HEK293 (cell line): ENCODE measurements at regions not wholly inside any gene's neighbourhood (a gene's known extent, or its start where the extent isn't known, plus 50 kb on each side); places are given as distances from the start of the nearest gene placed in this dataset.

Source experiments
- SP2 ChIP-seq: fragments of 450-650 bp; formaldehyde crosslinking; IDR thresholded peaks from 2 replicates; pipeline ENCODE4 v1.5.1; 2016; ENCODE audit warnings: missing biosample characterization, missing genetic modification characterization
- ZBTB8A ChIP-seq: fragments of 450-650 bp; formaldehyde crosslinking; IDR thresholded peaks from 2 replicates; pipeline ENCODE4 v1.5.1; 2016; ENCODE audit warnings: missing biosample characterization, missing genetic modification characterization
- ZIC2 ChIP-seq: fragments of 450-650 bp; formaldehyde crosslinking; IDR thresholded peaks from 2 replicates; pipeline ENCODE4 v1.5.1; 2016; ENCODE audit warnings: missing biosample characterization, missing genetic modification characterization
- ZNF140 ChIP-seq: fragments of 450-650 bp; formaldehyde crosslinking; IDR thresholded peaks from 2 replicates; pipeline ENCODE4 v1.5.1; 2016; ENCODE audit warnings: missing biosample characterization, missing genetic modification characterization
- ZNF670 ChIP-seq: fragments of 450-650 bp; formaldehyde crosslinking; IDR thresholded peaks from 2 replicates; pipeline ENCODE4 v1.5.1; 2016; ENCODE audit warnings: missing biosample characterization, missing genetic modification characterization, low read depth
- TF ChIP-seq, protein P1 (sequence below): fragments of 450-650 bp; formaldehyde crosslinking; IDR thresholded peaks from 2 replicates; pipeline ENCODE4 v1.5.1; 2016; ENCODE audit warnings: missing biosample characterization, missing genetic modification characterization
- TF ChIP-seq, protein P2 (sequence below): fragments of 450-650 bp; formaldehyde crosslinking; IDR thresholded peaks from 2 replicates; pipeline ENCODE4 v1.5.1; 2016; ENCODE audit warnings: missing biosample characterization, missing genetic modification characterization, low read depth
- TF ChIP-seq, protein P3 (sequence below): fragments of 450-650 bp; formaldehyde crosslinking; IDR thresholded peaks from 2 replicates; pipeline ENCODE4 v1.5.1; 2016; ENCODE audit warnings: missing biosample characterization, missing genetic modification characterization
- TF ChIP-seq, protein P4 (sequence below): fragments of 450-650 bp; formaldehyde crosslinking; IDR thresholded peaks from 2 replicates; pipeline ENCODE4 v1.5.1; 2016; ENCODE audit warnings: missing biosample characterization, missing genetic modification characterization, borderline replicate concordance

DNA sequence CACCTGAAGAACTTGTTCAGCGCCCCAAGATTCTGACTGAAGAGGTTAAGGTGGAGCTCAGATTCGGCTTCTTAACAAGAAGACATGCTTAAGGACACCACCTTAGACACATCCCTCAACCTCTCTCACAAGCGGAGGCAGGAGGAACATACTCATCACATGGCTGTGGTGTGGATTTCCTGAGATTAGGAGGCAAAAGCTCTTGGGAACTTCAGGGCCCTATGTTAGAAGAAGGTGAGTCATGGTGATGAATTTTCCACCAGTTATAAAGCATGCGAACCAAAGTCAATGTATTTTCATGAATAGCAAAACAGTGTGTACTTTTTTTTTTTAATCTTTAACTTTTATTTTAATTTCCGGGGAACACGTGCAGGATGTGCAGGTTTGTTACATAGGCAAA, 212.2 kb upstream of the SUCLG2 start:
- TF ChIP-seq, protein P1, sequence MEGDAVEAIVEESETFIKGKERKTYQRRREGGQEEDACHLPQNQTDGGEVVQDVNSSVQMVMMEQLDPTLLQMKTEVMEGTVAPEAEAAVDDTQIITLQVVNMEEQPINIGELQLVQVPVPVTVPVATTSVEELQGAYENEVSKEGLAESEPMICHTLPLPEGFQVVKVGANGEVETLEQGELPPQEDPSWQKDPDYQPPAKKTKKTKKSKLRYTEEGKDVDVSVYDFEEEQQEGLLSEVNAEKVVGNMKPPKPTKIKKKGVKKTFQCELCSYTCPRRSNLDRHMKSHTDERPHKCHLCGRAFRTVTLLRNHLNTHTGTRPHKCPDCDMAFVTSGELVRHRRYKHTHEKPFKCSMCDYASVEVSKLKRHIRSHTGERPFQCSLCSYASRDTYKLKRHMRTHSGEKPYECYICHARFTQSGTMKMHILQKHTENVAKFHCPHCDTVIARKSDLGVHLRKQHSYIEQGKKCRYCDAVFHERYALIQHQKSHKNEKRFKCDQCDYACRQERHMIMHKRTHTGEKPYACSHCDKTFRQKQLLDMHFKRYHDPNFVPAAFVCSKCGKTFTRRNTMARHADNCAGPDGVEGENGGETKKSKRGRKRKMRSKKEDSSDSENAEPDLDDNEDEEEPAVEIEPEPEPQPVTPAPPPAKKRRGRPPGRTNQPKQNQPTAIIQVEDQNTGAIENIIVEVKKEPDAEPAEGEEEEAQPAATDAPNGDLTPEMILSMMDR (tag by site-specific recombination), result no peak
- TF ChIP-seq, protein P2, sequence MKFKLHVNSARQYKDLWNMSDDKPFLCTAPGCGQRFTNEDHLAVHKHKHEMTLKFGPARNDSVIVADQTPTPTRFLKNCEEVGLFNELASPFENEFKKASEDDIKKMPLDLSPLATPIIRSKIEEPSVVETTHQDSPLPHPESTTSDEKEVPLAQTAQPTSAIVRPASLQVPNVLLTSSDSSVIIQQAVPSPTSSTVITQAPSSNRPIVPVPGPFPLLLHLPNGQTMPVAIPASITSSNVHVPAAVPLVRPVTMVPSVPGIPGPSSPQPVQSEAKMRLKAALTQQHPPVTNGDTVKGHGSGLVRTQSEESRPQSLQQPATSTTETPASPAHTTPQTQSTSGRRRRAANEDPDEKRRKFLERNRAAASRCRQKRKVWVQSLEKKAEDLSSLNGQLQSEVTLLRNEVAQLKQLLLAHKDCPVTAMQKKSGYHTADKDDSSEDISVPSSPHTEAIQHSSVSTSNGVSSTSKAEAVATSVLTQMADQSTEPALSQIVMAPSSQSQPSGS (tag by site-specific recombination), result no peak
- no peak for TF ChIP-seq ZBTB8A (tag by site-specific recombination)
- TF ChIP-seq, protein P3, sequence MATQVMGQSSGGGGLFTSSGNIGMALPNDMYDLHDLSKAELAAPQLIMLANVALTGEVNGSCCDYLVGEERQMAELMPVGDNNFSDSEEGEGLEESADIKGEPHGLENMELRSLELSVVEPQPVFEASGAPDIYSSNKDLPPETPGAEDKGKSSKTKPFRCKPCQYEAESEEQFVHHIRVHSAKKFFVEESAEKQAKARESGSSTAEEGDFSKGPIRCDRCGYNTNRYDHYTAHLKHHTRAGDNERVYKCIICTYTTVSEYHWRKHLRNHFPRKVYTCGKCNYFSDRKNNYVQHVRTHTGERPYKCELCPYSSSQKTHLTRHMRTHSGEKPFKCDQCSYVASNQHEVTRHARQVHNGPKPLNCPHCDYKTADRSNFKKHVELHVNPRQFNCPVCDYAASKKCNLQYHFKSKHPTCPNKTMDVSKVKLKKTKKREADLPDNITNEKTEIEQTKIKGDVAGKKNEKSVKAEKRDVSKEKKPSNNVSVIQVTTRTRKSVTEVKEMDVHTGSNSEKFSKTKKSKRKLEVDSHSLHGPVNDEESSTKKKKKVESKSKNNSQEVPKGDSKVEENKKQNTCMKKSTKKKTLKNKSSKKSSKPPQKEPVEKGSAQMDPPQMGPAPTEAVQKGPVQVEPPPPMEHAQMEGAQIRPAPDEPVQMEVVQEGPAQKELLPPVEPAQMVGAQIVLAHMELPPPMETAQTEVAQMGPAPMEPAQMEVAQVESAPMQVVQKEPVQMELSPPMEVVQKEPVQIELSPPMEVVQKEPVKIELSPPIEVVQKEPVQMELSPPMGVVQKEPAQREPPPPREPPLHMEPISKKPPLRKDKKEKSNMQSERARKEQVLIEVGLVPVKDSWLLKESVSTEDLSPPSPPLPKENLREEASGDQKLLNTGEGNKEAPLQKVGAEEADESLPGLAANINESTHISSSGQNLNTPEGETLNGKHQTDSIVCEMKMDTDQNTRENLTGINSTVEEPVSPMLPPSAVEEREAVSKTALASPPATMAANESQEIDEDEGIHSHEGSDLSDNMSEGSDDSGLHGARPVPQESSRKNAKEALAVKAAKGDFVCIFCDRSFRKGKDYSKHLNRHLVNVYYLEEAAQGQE (tag by site-specific recombination), result no peak
- TF ChIP-seq ZNF140 (tag by site-specific recombination), result no peak
- TF ChIP-seq, protein P4, sequence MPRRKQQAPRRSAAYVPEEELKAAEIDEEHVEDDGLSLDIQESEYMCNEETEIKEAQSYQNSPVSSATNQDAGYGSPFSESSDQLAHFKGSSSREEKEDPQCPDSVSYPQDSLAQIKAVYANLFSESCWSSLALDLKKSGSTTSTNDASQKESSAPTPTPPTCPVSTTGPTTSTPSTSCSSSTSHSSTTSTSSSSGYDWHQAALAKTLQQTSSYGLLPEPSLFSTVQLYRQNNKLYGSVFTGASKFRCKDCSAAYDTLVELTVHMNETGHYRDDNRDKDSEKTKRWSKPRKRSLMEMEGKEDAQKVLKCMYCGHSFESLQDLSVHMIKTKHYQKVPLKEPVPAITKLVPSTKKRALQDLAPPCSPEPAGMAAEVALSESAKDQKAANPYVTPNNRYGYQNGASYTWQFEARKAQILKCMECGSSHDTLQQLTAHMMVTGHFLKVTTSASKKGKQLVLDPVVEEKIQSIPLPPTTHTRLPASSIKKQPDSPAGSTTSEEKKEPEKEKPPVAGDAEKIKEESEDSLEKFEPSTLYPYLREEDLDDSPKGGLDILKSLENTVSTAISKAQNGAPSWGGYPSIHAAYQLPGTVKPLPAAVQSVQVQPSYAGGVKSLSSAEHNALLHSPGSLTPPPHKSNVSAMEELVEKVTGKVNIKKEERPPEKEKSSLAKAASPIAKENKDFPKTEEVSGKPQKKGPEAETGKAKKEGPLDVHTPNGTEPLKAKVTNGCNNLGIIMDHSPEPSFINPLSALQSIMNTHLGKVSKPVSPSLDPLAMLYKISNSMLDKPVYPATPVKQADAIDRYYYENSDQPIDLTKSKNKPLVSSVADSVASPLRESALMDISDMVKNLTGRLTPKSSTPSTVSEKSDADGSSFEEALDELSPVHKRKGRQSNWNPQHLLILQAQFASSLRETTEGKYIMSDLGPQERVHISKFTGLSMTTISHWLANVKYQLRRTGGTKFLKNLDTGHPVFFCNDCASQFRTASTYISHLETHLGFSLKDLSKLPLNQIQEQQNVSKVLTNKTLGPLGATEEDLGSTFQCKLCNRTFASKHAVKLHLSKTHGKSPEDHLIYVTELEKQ (tag by site-specific recombination), result no peak
- no peak for TF ChIP-seq SP2
- TF ChIP-seq ZIC2 (tag by site-specific recombination), result no peak
- no peak for TF ChIP-seq ZNF670
